Lung (tissue), 11 donors: ENCODE measurements at regions not wholly inside any gene's neighbourhood (a gene's known extent, or its start where the extent isn't known, plus 50 kb on each side); places are given as distances from the start of the nearest gene placed in this dataset.

Source experiments
- ATAC-seq: fragments of 200-7000 bp; cut with Tn5 transposase; one replicate; pipeline ENCODE4 v1.9.1; 2020; ENCODE audit warnings: moderate number of reproducible peaks; ENCODE audit not compliant: insufficient read depth, low FRiP score
- DNase-seq, 3 donors: peaks; one replicate each; pipeline ENCODE4 v3.0.0-alpha.2; 2013 to 2017
- H3K27ac ChIP-seq, 2 donors: one replicate each; pipeline ENCODE4 v1.5.1; 2013; ENCODE audit warnings: mild to moderate bottlenecking in 2 of 2, moderate library complexity in 2 of 2, control low read depth in 1 of 2, inconsistent platforms in 1 of 2, low read depth in 1 of 2, low read length in 1 of 2
- H3K27me3 ChIP-seq, 3 donors: one replicate each; pipeline ENCODE4 v1.5.1; 2013; ENCODE audit warnings: low read length in 2 of 3; ENCODE audit not compliant: control insufficient read depth in 3 of 3, insufficient read depth in 3 of 3
- H3K36me3 ChIP-seq, 4 donors: one replicate each; pipeline ENCODE4 v1.5.1; 2013; ENCODE audit warnings: low read length in 4 of 4, mild to moderate bottlenecking in 1 of 4, moderate library complexity in 1 of 4; ENCODE audit not compliant: control insufficient read depth in 4 of 4, insufficient read depth in 4 of 4
- H3K4me1 ChIP-seq, 5 donors: one replicate each; pipeline ENCODE4 v1.5.1; 2013; ENCODE audit warnings: low read length in 5 of 5, mild to moderate bottlenecking in 2 of 5, moderate library complexity in 1 of 5; ENCODE audit not compliant: control insufficient read depth in 5 of 5, insufficient read depth in 5 of 5
- H3K4me3 ChIP-seq: one replicate; pipeline ENCODE4 v1.5.1; 2013; ENCODE audit warnings: mild to moderate bottlenecking, control low read depth, moderate library complexity
- H3K9ac ChIP-seq, 2 donors: one replicate each; pipeline ENCODE4 v1.5.1; 2013; ENCODE audit warnings: low read length in 2 of 2, control low read depth in 1 of 2; ENCODE audit not compliant: insufficient read depth in 1 of 2
- H3K9me3 ChIP-seq, 4 donors: one replicate each; pipeline ENCODE4 v1.5.1; 2013; ENCODE audit warnings: low read length in 3 of 4, mild to moderate bottlenecking in 1 of 4, moderate library complexity in 1 of 4; ENCODE audit not compliant: control insufficient read depth in 4 of 4, insufficient read depth in 3 of 4
- CTCF ChIP-seq: IDR thresholded peaks from 2 replicates; pipeline ENCODE4 v1.5.1; 2012; ENCODE audit warnings: mild to moderate bottlenecking; ENCODE audit errors: control extremely low read depth, extremely low read depth
- WGBS, 2 donors: extraction: QIAGEN DNeasy Blood & Tissue Kit; methylation state at CpG; one replicate each; pipeline ENCODE4 v1.1.7; 2013; 5-methylcytosine and 5-hydroxymethylcytosine counted together
- donor health status: control.
- donor health status: control.
- donor health status: Bipolar disorder and iron deficiency.
- donor health status: healthy.
- donor health status: DM: yes; HTN: yes; CAD: no.

DNA sequence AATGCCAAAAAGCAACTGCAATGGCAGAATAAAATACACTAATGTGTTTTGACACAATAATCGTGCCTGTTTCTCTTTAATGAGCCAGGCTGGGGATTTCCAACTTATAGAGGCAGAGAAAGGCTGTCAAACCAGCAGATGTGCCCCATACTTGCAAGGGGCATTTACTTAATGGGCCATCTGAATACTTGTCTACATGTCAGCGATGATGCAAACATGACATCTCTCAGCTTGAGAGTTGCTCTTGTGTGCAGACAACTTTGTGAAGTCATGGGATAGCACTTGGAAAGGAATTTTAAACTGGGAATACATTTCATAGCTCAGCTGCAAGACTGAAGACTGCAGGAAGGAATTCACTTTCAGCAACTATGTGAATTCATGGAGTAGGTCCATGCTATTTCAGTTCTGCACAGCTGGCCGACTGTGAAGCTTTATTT, 127.4 kb upstream of the ADAMTS9 start:
- TF ChIP-seq CTCF: no peak
- Histone ChIP-seq H3K9me3 (no peaks in the 10 kb centered on the region), H3K4me3 (no peak overlapping the region), H3K27me3 (no peaks in the 10 kb centered on the region), H3K4me1 (peaks cover 1 to 30% (median 19%) of the 10 kb centered on the region in 5 donors), H3K36me3 (peaks cover 0 to 3% (median 0%) of the 10 kb centered on the region in 4 donors), H3K9ac (no peak overlapping the region), H3K27ac (peak overlapping the region; percentile 1 to 66)
- WGBS, 2 donors: 45 to 57% methylated on average over 3 of the region's 3 CpGs
- DNase-seq (peak; percentile 64 to 88 (median 86)), ATAC-seq (no peak)

- no peak overlapping the region for H3K9ac ChIP-seq
- no peak for DNase-seq
- H3K36me3 ChIP-seq: peaks cover 0 to 3% (median 0%) of the 10 kb centered on the region in 4 donors
- H3K4me1 ChIP-seq: peaks cover 1 to 34% (median 20%) of the 10 kb centered on the region in 5 donors
- no peak overlapping the region for H3K4me3 ChIP-seq
- no peaks in the 10 kb centered on the region for H3K9me3 ChIP-seq
- H3K27ac ChIP-seq: no peak overlapping the region
- WGBS, 2 donors: 80 to 94% methylated on average over 2 of the region's 2 CpGs
- no peak for TF ChIP-seq CTCF
- no peaks in the 10 kb centered on the region for H3K27me3 ChIP-seq
- no peak for ATAC-seq
These were observed 126.6 kb upstream of the ADAMTS9 start for GRCh38 chr3:64814351-64814750.

- DNase-seq (no peak), ATAC-seq (no peak)
- peaks cover 0 to 3% (median 0%) of the 10 kb centered on the region in 4 donors for H3K36me3 ChIP-seq
- no peak for TF ChIP-seq CTCF
- no peaks in the 10 kb centered on the region for H3K9me3 ChIP-seq
- no peak overlapping the region for H3K4me3 ChIP-seq
- no peak overlapping the region for H3K27ac ChIP-seq
- H3K27me3 ChIP-seq: no peaks in the 10 kb centered on the region
- 49 to 66% methylated on average over 3 of the region's 3 CpGs for WGBS, 2 donors
- no peak overlapping the region for H3K9ac ChIP-seq
- peaks cover 1 to 40% (median 21%) of the 10 kb centered on the region in 5 donors for H3K4me1 ChIP-seq
These were observed 125.5 kb upstream of the ADAMTS9 start for GRCh38 chr3:64813326-64813725.

- Histone ChIP-seq H3K9ac (no peak overlapping the region), H3K4me1 (peaks cover 0 to 27% (median 6%) of the 10 kb centered on the region in 5 donors), H3K4me3 (no peak overlapping the region), H3K27me3 (no peaks in the 10 kb centered on the region), H3K9me3 (no peaks in the 10 kb centered on the region), H3K36me3 (peaks cover 0 to 3% (median 0%) of the 10 kb centered on the region in 4 donors), H3K27ac (no peak overlapping the region)
- ATAC-seq (no peak), DNase-seq (no peak)
- no peak for TF ChIP-seq CTCF
- WGBS, 2 donors: 67 to 81% methylated on average over 2 of the region's 2 CpGs
These were observed 121.3 kb upstream of the ADAMTS9 start for GRCh38 chr3:64809086-64809485.
